ENCODE measurements at regions not wholly inside any gene's neighbourhood (a gene's known extent, or its start where the extent isn't known, plus 50 kb on each side); places are given as distances from the start of the nearest gene placed in this dataset.

GRCh38 chr11:92623055-92623454 lies 346.4 kb upstream of the MTNR1B start:
- no peak for DNase-seq

DNA sequence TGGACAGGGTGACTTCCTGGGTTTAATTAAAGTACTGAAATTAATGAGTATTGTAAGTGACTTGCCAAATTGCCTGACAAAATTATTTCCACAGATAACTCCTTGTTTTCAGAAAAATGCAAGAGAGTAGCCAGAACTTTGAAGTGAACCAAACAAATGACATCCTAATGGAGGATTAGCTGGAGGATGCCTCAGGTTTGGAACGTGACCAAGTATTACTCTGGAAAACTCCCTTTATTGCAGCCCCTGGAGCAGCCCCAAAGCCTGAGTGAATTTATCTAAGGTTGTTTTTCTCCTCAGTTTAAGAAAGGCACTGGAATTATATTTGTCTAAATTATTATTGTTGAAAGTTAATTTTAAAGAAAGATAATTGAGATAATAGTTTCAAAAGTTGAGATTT lies 343.6 kb upstream of the MTNR1B start:
- no peak for DNase-seq

- no peak for DNase-seq
Measured at GRCh38 chr11:92626624-92627023, 342.8 kb upstream of the MTNR1B start.

DNA sequence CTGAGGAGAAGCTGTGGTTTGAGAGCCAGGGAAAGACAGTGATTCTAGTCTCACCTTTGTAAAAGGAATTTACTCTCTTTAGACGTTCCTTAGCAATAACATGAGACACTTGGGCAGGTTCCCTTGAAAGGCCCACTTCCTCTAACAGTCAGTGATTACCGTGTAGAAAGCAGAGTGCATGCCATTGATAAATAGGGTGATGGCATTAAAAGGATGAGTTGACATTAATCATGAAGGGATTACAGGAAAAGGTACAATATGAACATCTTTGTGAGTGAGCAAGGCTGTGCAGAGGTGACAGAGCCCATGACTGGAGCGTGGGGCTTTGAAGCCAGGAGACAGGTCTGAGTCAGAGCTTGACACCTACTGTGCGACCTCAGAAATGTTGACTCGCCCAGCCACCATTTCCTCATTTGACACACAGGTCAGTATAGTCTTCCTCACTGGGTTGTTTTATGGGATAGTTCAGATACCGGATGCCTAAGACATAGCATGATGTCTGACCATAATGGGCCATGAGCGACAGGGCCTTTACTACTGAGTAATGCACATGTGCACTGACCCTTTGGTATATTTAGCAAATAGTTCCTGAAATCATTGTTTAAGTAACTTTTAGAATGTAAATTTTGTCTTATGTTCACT lies 341.7 kb upstream of the MTNR1B start:
- DNase-seq: no peak

- no peak for DNase-seq
Measured at GRCh38 chr11:92628401-92629292, 340.8 kb upstream of the MTNR1B start.

- DNase-seq: no peak
Measured at GRCh38 chr11:92632495-92632894, 337.0 kb upstream of the MTNR1B start.

DNA sequence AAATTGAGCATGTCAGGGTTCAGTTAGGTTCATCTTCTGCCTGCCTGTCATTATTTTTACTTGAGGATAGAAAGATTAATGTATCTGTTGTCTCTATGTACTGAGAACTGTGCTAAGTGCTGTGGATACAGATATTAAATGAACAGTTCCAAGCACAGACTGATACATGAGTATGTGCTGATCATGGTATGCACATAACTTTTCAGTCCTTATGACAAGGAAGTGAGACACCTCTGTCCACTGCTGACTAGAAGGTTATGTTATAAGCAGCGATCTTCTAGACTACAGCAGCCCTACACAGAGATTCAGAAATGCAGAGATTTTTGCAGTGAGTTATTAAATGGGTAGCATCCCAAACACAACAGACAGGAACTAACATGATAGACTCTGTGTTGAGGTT lies 335.6 kb upstream of the MTNR1B start:
- no peak for DNase-seq

GRCh38 chr11:92636543-92637188 lies 332.8 kb upstream of the MTNR1B start:
- DNase-seq: no peak

DNA sequence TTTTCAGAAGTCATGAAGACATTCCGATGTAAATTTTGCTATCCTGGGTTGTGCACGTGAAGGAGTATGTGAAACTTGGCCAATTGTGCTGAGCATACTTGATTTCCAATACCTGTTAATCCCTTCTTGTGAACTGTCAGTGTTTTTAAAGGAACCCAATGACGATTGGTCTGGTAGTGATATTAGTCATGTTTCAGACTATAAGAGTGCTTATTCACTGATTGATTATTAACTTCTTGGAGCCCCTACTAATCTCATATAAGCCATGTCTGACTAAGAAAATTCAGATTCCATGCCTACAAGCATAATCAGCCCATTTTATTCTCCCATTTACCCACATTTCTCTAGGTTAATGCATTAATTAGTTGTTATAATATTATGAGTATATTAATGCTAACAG lies 330.8 kb upstream of the MTNR1B start:
- DNase-seq: no peak

DNA sequence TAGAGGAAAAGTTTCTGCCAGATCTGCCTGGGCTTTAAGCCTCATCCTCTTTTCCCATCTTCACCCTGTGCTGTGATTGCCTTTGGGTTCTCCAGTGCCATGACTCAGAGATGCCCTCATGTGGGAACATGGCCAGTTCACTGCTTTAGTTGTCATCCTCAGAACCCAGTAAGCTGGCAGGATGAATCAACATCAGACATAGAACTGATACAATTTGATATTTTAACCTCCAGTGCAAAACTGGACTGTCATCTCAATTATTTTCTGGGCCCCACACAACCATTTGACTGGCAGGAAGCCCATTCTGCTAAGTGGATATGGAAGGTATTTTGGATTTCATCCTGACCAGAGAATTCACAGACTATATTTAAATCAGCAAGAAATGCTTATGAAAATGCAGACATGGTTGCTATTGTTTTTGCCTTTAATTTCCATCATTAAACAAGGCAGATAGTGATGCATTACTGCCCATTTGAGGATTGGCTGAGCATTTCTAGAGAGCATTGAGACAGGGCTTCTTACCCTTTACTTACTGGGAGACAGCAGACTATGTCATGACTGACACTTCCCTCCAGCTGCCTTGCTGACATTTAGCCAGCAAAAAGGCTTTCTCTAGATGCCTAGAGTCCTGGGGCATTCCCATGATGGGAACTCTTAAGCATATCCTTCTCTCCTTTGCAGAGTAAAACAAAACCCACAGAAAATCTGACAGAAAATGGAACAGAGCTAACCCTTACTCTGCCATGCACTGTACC lies 327.1 kb upstream of the MTNR1B start:
- DNase-seq: no peak

DNA sequence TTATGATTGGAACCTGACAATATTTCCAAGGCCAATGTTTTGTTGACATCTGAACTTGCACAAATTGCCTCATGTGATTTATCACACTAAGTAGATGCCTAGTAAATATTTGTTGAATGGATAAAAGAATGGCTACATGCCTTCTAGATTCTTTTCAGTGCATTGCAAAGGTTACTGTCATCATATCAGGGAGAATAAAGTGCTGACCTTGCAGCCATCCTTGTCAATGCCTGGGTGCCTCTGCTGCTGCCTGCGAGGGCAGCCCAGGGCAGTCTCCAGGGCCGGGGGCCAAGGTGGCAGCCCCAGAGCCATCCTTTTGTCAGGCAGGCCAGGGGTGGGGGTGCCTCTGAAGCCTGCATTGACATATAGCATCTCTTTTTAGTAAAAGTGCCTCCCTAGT lies 325.6 kb upstream of the MTNR1B start:
- no peak for DNase-seq

- no peak for DNase-seq
Measured at GRCh38 chr11:92644595-92645445, 324.6 kb upstream of the MTNR1B start.

GRCh38 chr11:92651159-92651558 lies 318.3 kb upstream of the MTNR1B start:
- no peak for DNase-seq

GRCh38 chr11:92653454-92653853 lies 316.0 kb upstream of the MTNR1B start:
- no peak for DNase-seq

DNA sequence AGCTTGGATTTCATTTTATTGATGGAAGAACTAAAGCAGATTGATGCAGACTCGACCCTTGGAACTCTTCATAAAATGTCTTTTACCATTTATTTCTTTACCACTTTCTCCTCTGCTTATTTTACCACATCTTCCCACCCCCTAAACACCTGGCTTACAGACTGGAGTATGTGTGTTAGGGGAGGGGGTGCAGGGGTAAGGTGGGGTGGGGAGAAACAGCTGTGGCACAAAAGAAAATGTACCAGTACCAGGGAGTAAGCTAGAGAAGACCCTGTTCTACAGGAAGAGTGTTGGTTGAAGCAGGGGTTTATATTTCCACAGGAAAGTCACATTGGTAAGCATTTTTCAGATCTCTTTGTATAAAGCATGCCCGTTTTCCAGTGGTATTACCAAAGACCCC lies 312.7 kb upstream of the MTNR1B start:
- DNase-seq: no peak

DNA sequence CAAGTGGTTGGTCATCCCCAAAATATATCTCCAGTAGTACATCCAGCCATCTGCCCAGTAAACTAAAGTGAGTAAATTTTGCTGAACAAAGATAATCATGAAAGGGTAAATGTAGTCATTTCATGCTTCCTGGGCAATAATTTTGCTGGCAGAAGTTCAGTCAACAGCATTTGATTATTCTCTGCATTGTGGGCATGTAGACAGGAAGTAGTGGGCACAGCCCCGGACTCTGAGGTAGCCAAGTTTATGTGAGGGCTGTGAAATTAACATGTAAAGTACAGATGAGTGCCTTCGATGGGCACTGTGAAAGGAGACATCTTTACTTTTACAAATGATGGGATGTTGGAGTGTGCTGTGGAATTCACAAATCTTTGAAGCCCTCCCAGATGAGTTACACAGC lies 312.2 kb upstream of the MTNR1B start:
- DNase-seq: no peak

DNA sequence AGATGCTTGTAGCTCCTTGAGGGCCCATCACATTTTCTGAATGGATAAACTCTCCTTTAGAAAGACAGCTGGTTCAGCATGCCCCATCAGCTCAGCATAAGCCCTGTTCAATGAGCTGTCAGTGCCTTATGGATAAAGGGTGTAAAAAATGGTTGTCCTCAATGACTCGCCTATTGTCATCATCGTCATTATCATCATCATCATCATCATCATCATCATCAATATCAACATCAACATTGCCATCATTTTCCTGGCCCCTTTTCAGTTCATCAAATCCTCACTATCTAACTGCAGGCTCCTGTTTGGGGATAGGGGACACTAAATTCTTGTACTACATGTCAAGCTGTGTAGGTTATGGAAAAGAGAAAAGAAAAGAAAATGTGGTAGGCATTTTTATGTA lies 310.7 kb upstream of the MTNR1B start:
- DNase-seq: no peak

DNA sequence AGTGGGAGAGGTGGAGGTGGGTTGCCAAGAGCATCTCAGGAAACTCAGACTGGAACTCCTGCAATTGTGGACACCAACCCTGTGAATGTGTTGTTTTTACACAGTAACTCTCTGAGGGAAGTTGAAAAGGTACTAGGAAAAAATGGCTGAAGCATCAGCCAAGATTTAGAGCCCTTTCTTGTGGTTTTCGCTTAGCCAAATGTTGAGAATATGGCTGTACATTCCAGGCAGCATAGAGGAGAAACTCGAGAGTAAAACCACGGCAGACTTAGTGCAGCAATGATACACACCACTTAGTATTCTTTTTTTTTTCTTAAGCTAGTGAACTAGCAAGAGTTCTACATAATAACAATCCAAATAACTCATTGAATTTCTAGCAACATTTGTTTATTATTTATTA lies 309.7 kb upstream of the MTNR1B start:
- DNase-seq: no peak

DNA sequence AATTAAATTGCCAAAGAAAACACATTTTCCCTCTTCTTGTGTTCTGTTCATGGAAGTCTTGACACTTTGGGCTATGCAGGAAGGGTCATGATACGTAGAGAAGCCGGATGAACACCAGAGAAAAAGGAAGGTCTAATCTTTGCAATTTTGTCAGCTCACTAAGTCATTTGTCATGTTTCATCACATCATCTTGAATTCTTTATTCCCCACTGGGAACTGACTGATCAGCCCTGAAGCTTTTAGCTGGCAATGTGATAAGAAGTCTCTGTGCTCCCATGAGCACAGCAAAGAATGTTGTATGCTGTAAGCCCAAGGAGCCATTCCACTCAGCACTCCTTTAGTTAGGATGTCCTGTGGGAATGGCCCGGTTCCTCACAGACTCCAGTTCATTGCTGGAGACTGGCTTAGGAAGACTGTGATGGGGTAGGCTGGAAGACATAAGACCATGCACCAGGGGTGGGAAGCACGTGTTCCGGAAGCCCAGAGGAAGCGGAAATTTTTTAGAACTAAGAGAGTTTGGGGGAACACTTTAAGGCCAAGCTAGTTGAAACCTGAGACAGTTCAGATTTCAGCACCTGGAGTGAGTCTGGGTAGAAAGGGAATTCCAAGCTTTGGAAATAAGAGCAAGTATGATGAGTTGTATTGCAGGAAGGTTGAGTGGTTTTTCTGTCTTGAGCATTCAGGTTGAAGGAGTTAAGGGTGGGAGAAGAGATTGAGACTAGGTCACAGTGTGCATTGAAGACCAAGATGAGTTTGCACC lies 306.7 kb upstream of the MTNR1B start:
- no peak for DNase-seq

DNA sequence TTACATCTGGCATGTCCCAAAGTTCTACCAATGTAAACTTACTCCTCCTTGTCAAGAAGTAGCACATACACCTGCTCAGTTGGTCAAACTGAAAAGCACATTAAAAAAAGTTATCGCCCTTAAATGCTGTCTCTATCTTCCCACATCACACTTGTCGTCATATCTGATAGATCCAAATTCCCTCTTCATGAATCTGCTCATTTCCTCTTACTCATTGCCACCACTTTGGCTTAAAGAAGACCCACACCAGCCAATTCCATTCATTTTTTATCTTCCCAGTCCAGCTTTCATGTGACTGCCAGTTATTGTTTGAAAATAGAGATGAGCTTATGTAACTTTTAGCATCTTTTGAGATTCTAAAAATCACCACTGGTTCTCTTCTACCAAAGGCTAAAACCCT lies 305.9 kb upstream of the MTNR1B start:
- no peak for DNase-seq

Data from occipital lobe (tissue), 1 donor.